Epithelial cell of proximal tubule (primary cell): ENCODE measurements at regions not wholly inside any gene's neighbourhood (a gene's known extent, or its start where the extent isn't known, plus 50 kb on each side); places are given as distances from the start of the nearest gene placed in this dataset.
"Not testable (repeated sequence)": the region's sequence is repeated elsewhere in the genome, so short reads cannot be mapped to it uniquely, and the experiment has no call there.

Source experiments
- DNase-seq: peaks from one replicate; pipeline ENCODE4 v3.0.0-alpha.2; 2011; ENCODE audit warnings: low read depth
- H3K4me3 ChIP-seq: 2 replicates; pipeline ENCODE4 v1.5.1; 2011; ENCODE audit warnings: low read depth, mild to moderate bottlenecking, low read length
- CTCF ChIP-seq: conservative IDR thresholded peaks from 2 replicates; pipeline ENCODE4 v1.5.1; 2012; ENCODE audit warnings: low read depth, mild to moderate bottlenecking, low read length

- H3K4me3 ChIP-seq: no peak overlapping the region
- DNase-seq: no peak
- TF ChIP-seq CTCF: peak; percentile 42
Observed at GRCh38 chr4:60463857-60464502, 736.1 kb upstream of the ADGRL3 start.

GRCh38 chr4:60482921-60483351 is 717.2 kb upstream of the ADGRL3 start:
- H3K4me3 ChIP-seq: no peak overlapping the region
- no peak for DNase-seq
- TF ChIP-seq CTCF: no peak

GRCh38 chr4:60485276-60485675 is 714.9 kb upstream of the ADGRL3 start:
- no peak for DNase-seq
- no peak overlapping the region for H3K4me3 ChIP-seq
- no peak for TF ChIP-seq CTCF

- not testable (repeated sequence) for DNase-seq, H3K4me3 ChIP-seq
Observed at GRCh38 chr4:60487118-60487761, 712.9 kb upstream of the ADGRL3 start.

- H3K4me3 ChIP-seq: no peak overlapping the region
- no peak for TF ChIP-seq CTCF
- no peak for DNase-seq
Observed at GRCh38 chr4:60500810-60501209, 699.3 kb upstream of the ADGRL3 start.

- no peak for TF ChIP-seq CTCF
- DNase-seq: no peak
- H3K4me3 ChIP-seq: no peak overlapping the region
Observed at GRCh38 chr4:60502733-60503132, 697.4 kb upstream of the ADGRL3 start.

GRCh38 chr4:60506061-60506460 is 694.1 kb upstream of the ADGRL3 start:
- no peak for DNase-seq
- TF ChIP-seq CTCF: no peak
- no peak overlapping the region for H3K4me3 ChIP-seq
